Activated CD4-positive, alpha-beta T cell treated with anti-CD3 and anti-CD28 coated beads for 36 hours (primary cell): ENCODE measurements at regions not wholly inside any gene's neighbourhood (a gene's known extent, or its start where the extent isn't known, plus 50 kb on each side); places are given as distances from the start of the nearest gene placed in this dataset.
A peak's percentile ranks its signal among the peaks of the same experiment; 100 is the strongest.

Source experiments
- ATAC-seq: fragments of 200-7000 bp; cut with Tn5 transposase; one replicate; pipeline ENCODE4 v1.10.0; 2021; ENCODE audit warnings: mild to moderate bottlenecking, moderate library complexity
- CTCF ChIA-PET: fragments of 350-600 bp; sonication (Branson Sonifier 250); formaldehyde crosslinking; loops from one replicate; lab custom pipeline; 2021; ENCODE audit warnings: antibody characterized with exemption; lab: Charles Lee
- POLR2A ChIA-PET: fragments of 350-600 bp; sonication (Branson Sonifier 250); formaldehyde crosslinking; loops from one replicate; lab custom pipeline; 2021; ENCODE audit warnings: antibody characterized with exemption, inconsistent platforms; lab: Charles Lee
- DNase-seq: peaks from one replicate; pipeline ENCODE4 v3.0.0-alpha.2; 2020
- H3K27ac Mint-ChIP-seq: one replicate; pipeline ENCODE4 v1.8.0; 2021; ENCODE audit warnings: mixed read lengths
- H3K27me3 Mint-ChIP-seq: one replicate; pipeline ENCODE4 v1.8.0; 2021; ENCODE audit warnings: mixed read lengths
- H3K36me3 Mint-ChIP-seq: one replicate; pipeline ENCODE4 v1.8.0; 2021; ENCODE audit warnings: low read depth, mixed read lengths
- H3K4me1 Mint-ChIP-seq: one replicate; pipeline ENCODE4 v1.8.0; 2021; ENCODE audit warnings: mixed read lengths
- H3K4me3 Mint-ChIP-seq: one replicate; pipeline ENCODE4 v1.8.0; 2021; ENCODE audit warnings: mild to moderate bottlenecking, moderate library complexity, mixed read lengths
- H3K9me3 Mint-ChIP-seq: one replicate; pipeline ENCODE4 v1.8.0; 2021; ENCODE audit warnings: low read depth, mixed read lengths
- intact Hi-C, 2 experiments: fragments of 100-400 bp; cut with DNase I in 1 of 2; cut with micrococcal nuclease in 1 of 2; formaldehyde crosslinking; loops; one replicate each; pipeline versions ENCODE4 v1.14.2 to v1.15.1; 2022 to 2024; cut with DNase I, micrococcal nuclease

DNA sequence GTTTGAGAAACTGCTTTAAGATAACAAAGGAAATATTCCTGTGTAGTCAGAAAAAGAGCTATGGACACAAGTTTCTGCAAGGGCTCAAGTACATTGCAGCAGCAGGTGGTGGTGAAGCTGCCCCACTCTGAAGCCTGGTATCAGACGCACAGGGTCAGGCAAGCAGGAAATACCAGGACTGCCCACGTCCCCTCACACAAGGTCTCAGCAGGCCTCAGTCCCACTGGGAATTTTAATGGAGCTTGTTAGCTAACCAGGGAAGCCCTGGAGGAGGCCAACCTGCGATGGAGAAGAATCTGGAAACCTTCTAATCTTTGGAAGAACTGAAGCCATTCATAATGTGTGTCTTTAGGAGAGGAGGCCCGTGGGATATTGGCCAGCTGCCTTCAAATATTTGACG, 168.3 kb downstream of the UXS1 start:
- ChIA-PET POLR2A (no interaction called here), CTCF (interaction anchor here (0.7 kb wide), 1 partner anchor 14 kb away, joined by 3 read pairs; no protein-coding TSS in a partner anchor)
- Mint-ChIP-seq H3K9me3 (no peaks in the 10 kb centered on the region), H3K4me1 (peaks cover 30% of the 10 kb centered on the region), H3K36me3 (no peaks in the 10 kb centered on the region), H3K4me3 (no peak overlapping the region), H3K27ac (no peak overlapping the region), H3K27me3 (no peaks in the 10 kb centered on the region)
- intact Hi-C loops = no loop called here
- DNase-seq (no peak), ATAC-seq (no peak)

DNA sequence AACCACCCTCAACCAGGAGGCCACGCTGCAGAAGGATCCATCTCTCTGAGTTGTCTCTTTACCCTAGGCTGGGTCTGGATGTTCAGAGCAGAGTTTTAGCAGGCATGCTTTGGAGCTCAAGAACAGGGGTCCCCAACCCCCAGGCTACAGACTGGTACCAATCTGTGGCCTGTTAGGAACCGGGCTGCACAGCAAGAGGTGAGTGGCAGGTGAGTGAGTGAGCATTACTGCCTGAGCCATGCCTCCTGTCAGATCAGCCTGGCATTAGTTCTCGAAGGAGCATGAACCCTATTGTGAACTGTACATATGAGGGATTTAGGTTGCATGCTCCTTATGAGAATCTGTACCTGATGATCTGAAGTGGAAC, 172.5 kb downstream of the UXS1 start:
- ChIA-PET POLR2A (no interaction called here), CTCF (no interaction called here)
- DNase-seq (no peak), ATAC-seq (no peak)
- Mint-ChIP-seq H3K4me1 (peaks cover 9% of the 10 kb centered on the region), H3K9me3 (no peaks in the 10 kb centered on the region), H3K27me3 (no peaks in the 10 kb centered on the region), H3K36me3 (no peaks in the 10 kb centered on the region), H3K27ac (no peak overlapping the region), H3K4me3 (no peak overlapping the region)
- intact Hi-C loops = no loop called here

- no peak overlapping the region for H3K4me3 Mint-ChIP-seq
- H3K36me3 Mint-ChIP-seq = no peaks in the 10 kb centered on the region
- H3K27ac Mint-ChIP-seq = no peak overlapping the region
- H3K9me3 Mint-ChIP-seq = no peaks in the 10 kb centered on the region
- H3K27me3 Mint-ChIP-seq = no peaks in the 10 kb centered on the region
- CTCF ChIA-PET = no interaction called here
- ATAC-seq (no peak), DNase-seq (no peak)
- intact Hi-C loops = no loop called here
- POLR2A ChIA-PET = no interaction called here
- H3K4me1 Mint-ChIP-seq = peaks cover 3% of the 10 kb centered on the region
Observed at GRCh38 chr2:106020821-106021661, 173.1 kb downstream of the UXS1 start.

DNA sequence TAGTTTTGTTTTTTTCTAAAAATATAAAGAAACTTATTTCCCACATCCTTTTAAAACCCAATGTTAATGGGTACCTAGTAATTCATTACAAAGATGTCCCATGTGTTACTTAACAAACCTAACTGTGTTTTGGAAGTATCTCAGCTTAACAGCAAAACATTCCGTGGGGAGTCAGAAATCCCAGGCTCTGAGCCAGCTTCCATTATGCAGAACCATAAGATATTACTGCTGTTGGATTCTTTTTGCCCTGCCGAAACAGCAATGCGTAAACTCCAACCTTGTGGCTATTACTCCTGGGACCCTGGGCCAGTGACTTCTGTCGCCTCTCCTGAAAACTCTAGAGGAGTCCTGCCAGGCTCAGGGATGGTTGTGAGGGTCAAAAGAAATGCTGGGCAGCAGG, 174.1 kb downstream of the UXS1 start:
- POLR2A ChIA-PET = no interaction called here
- no peaks in the 10 kb centered on the region for H3K4me1 Mint-ChIP-seq
- intact Hi-C loops = no loop called here

DNA sequence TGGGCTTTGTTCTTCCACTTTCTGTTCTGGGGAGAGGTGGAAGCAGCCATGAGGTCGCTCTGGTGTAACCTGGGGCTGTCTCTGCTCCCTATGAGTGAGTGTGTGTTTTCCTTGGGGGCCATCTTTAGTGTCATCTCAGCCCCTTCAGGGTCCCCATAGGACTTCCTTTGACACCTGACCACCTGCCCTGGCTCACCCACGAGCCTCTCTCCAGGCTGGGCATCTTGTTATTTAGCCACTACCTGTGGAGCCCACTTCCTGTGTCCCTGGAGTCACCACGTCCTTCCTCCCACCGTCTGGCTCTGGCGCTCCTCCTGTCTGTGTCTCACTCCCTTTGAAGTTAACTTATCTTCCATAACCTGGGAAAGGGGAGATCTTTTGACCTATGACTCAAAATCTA, 176.0 kb downstream of the UXS1 start:
- H3K9me3 Mint-ChIP-seq = no peaks in the 10 kb centered on the region
- peak; percentile 26 for ATAC-seq
- CTCF ChIA-PET = interaction anchor here (0.7 kb wide), 1 partner anchor 24 kb away, joined by 3 read pairs; no protein-coding TSS in a partner anchor

More for the DNA sequence above, 174.1 kb downstream of the UXS1 start:
- DNase-seq (no peak), ATAC-seq (no peak)
- no peak overlapping the region for H3K4me3 Mint-ChIP-seq
- no peaks in the 10 kb centered on the region for H3K9me3 Mint-ChIP-seq
- no peak overlapping the region for H3K27ac Mint-ChIP-seq
- CTCF ChIA-PET = no interaction called here
- no peaks in the 10 kb centered on the region for H3K36me3 Mint-ChIP-seq
- no peaks in the 10 kb centered on the region for H3K27me3 Mint-ChIP-seq

DNA sequence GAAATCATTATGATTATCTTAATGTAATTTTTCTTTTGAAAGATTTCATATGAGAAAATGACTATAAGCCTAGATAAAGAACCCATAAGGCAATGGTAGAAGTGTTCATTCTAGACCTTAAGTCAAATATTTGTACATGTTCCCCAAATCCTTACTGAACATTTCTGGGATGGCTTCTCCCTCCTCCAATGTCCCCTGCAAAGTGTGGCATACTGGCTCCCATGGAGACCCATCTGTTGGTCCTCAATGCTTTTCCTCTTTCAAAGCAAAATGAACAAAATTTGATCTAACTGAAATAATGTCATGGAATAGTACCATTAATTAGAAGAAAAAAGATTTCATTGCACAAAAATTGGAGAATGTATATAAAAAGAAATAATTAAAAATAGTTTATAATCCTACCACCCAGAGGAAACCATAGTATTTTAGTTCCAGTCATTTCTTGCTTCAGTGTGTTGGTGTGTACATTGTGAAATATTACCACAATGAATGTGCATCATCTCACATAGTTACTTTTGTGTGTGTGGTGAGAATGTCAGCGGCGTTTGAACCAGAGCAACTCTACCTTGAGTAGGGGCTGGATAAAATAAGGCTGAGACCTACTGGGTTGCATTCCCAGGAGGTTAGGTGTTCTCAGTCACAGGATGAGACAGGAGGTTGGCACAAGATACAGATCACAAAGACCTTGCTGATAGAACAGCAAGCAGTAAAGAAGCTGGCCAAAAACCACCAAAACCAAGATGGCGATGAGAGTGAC, 181.3 kb downstream of the UXS1 start:
- Mint-ChIP-seq H3K36me3 (peaks cover 3% of the 10 kb centered on the region), H3K27me3 (no peaks in the 10 kb centered on the region), H3K9me3 (peaks cover 9% of the 10 kb centered on the region), H3K4me3 (no peak overlapping the region), H3K27ac (no peak overlapping the region), H3K4me1 (no peaks in the 10 kb centered on the region)
- ChIA-PET CTCF (no interaction called here), POLR2A (no interaction called here)
- no peak for ATAC-seq
- no peak for DNase-seq
- intact Hi-C loops = no loop called here

More for the DNA sequence above, 176.0 kb downstream of the UXS1 start:
- H3K27me3 Mint-ChIP-seq = no peaks in the 10 kb centered on the region
- intact Hi-C loops = no loop called here
- H3K4me1 Mint-ChIP-seq = no peaks in the 10 kb centered on the region
- H3K36me3 Mint-ChIP-seq = no peaks in the 10 kb centered on the region
- no peak overlapping the region for H3K4me3 Mint-ChIP-seq
- POLR2A ChIA-PET = no interaction called here
- DNase-seq = no peak
- no peak overlapping the region for H3K27ac Mint-ChIP-seq

GRCh38 chr2:106012001-106012590, 182.0 kb downstream of the UXS1 start:
- Mint-ChIP-seq H3K27ac (no peak overlapping the region), H3K36me3 (peaks cover 6% of the 10 kb centered on the region), H3K4me1 (no peaks in the 10 kb centered on the region), H3K4me3 (no peak overlapping the region), H3K27me3 (no peaks in the 10 kb centered on the region), H3K9me3 (peaks cover 13% of the 10 kb centered on the region)
- ATAC-seq (no peak), DNase-seq (no peak)
- ChIA-PET CTCF (interaction anchor here (0.6 kb wide), 1 partner anchor 14 kb away, joined by 3 read pairs; no protein-coding TSS in a partner anchor), POLR2A (no interaction called here)
- intact Hi-C loops = no loop called here

- no peak for ATAC-seq
- Mint-ChIP-seq H3K9me3 (peaks cover 20% of the 10 kb centered on the region), H3K4me3 (no peak overlapping the region), H3K36me3 (peaks cover 6% of the 10 kb centered on the region), H3K4me1 (no peaks in the 10 kb centered on the region), H3K27me3 (no peaks in the 10 kb centered on the region), H3K27ac (no peak overlapping the region)
- no peak for DNase-seq
- ChIA-PET POLR2A (no interaction called here), CTCF (interaction anchor here (0.6 to 1.8 kb wide), 4 partner anchors 11 to 710 kb away, joined by 3 to 5 read pairs (median 4); no protein-coding TSS in a partner anchor)
- intact Hi-C loops = no loop called here
Observed at GRCh38 chr2:106011380-106011779, 182.7 kb downstream of the UXS1 start.

GRCh38 chr2:106010818-106011355, 183.2 kb downstream of the UXS1 start:
- Mint-ChIP-seq H3K9me3 (peaks cover 23% of the 10 kb centered on the region), H3K27me3 (no peaks in the 10 kb centered on the region), H3K36me3 (peaks cover 6% of the 10 kb centered on the region), H3K4me1 (no peaks in the 10 kb centered on the region), H3K27ac (no peak overlapping the region), H3K4me3 (no peak overlapping the region)
- no peak for DNase-seq
- no peak for ATAC-seq
- CTCF ChIA-PET = interaction anchor here (0.6 to 1.8 kb wide), 3 partner anchors 12 to 710 kb away, joined by 3 to 5 read pairs (median 4); no protein-coding TSS in a partner anchor
- POLR2A ChIA-PET = no interaction called here
- intact Hi-C loops = no loop called here

DNA sequence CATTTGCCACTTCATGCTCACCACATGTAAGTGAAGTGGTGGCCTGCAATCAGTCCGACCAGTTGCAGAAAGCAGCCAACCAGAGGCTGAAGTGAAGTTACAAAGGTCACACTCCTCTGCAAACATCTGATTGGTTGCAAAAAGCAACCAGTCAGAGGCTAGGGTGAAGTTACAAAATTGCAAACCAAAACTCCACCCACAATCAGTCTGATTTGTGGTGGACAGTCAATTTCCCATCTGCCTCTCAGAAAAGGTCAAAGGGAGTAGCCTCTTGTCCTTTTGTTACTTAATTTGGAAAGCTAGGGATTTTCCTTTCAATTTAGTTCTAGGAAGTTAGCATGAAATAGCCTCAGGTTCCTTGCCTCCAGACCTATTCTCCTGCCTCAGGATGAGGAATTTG, 185.0 kb downstream of the UXS1 start:
- intact Hi-C loops = no loop called here
- no peak overlapping the region for H3K4me3 Mint-ChIP-seq
- H3K36me3 Mint-ChIP-seq = peaks cover 6% of the 10 kb centered on the region
- H3K4me1 Mint-ChIP-seq = no peaks in the 10 kb centered on the region
- no peak for DNase-seq
- CTCF ChIA-PET = interaction anchor here (0.6 kb wide), 1 partner anchor 127 kb away, joined by 3 read pairs; no protein-coding TSS in a partner anchor
- peaks cover 35% of the 10 kb centered on the region for H3K9me3 Mint-ChIP-seq
- POLR2A ChIA-PET = no interaction called here
- no peaks in the 10 kb centered on the region for H3K27me3 Mint-ChIP-seq
- H3K27ac Mint-ChIP-seq = no peak overlapping the region
- ATAC-seq = no peak

DNA sequence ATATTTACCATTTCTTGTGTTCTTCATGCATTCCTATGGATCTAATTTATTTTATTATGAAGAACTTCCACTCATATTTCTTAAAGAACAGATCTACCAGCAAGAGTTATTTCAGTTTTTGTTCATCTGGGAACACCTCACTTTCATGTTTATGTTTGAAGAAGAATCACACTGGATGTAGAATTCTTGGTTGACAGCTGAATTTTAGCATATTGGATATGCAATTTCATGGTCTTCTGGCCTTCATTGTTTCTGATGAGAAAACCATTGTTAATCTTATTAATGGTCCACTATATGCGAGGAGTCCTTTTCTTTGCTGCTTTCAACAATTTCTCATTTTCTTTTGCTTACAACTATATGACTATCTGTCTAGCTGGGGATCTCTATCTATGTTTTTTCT, 189.2 kb downstream of the UXS1 start:
- peaks cover 8% of the 10 kb centered on the region for H3K36me3 Mint-ChIP-seq
- CTCF ChIA-PET = no interaction called here
- H3K9me3 Mint-ChIP-seq = peaks cover 40% of the 10 kb centered on the region
- no peak for DNase-seq
- H3K27ac Mint-ChIP-seq = no peak overlapping the region
- no peak for ATAC-seq
- intact Hi-C loops = no loop called here
- no peaks in the 10 kb centered on the region for H3K27me3 Mint-ChIP-seq
- no peak overlapping the region for H3K4me3 Mint-ChIP-seq
- no peaks in the 10 kb centered on the region for H3K4me1 Mint-ChIP-seq
- POLR2A ChIA-PET = no interaction called here
